WERI-Rb-1 (cell line): ENCODE measurements at regions not wholly inside any gene's neighbourhood (a gene's known extent, or its start where the extent isn't known, plus 50 kb on each side); places are given as distances from the start of the nearest gene placed in this dataset.

Experiments used
- DNase-seq: peaks from one replicate; pipeline ENCODE4 v3.0.0-alpha.2; 2020
- H3K27ac ChIP-seq: fragments of 250-450 bp; sonication (Bioruptor Pico); 2 replicates; pipeline ENCODE4 v1.5.1; 2020; ENCODE audit warnings: mild to moderate bottlenecking, moderate library complexity
- H3K27me3 ChIP-seq: fragments of 250-450 bp; sonication (Bioruptor Pico); 2 replicates; pipeline ENCODE4 v1.5.1; 2021; ENCODE audit warnings: mild to moderate bottlenecking, low read depth, moderate library complexity; ENCODE audit not compliant: insufficient read depth, severe bottlenecking
- H3K36me3 ChIP-seq: fragments of 250-450 bp; sonication (Bioruptor Pico); 2 replicates; pipeline ENCODE4 v1.5.1; 2020; ENCODE audit warnings: mild to moderate bottlenecking, moderate library complexity
- H3K4me3 ChIP-seq: 2 replicates; pipeline ENCODE4 v1.5.1; 2011; ENCODE audit warnings: low read depth, mild to moderate bottlenecking, control low read depth, low read length
- H3K9me3 ChIP-seq: fragments of 250-450 bp; sonication (Bioruptor Pico); 2 replicates; pipeline ENCODE4 v1.5.1; 2021; ENCODE audit warnings: mild to moderate bottlenecking, moderate library complexity; ENCODE audit not compliant: severe bottlenecking
- CTCF ChIP-seq: IDR thresholded peaks from 2 replicates; pipeline ENCODE4 v1.5.1; 2011; ENCODE audit warnings: low read depth, mild to moderate bottlenecking, control low read depth, inconsistent platforms, low read length

GRCh38 chr10:91111060-91111459 lies 109.4 kb upstream of the PCGF5 start:
- no peak overlapping the region for H3K4me3 ChIP-seq
- H3K9me3 ChIP-seq: peaks cover 3% of the 10 kb centered on the region
- no peaks in the 10 kb centered on the region for H3K27me3 ChIP-seq
- no peaks in the 10 kb centered on the region for H3K36me3 ChIP-seq
- TF ChIP-seq CTCF: no peak
- H3K27ac ChIP-seq: no peak overlapping the region
- DNase-seq: no peak

- Histone ChIP-seq H3K9me3 (no peaks in the 10 kb centered on the region), H3K27me3 (no peaks in the 10 kb centered on the region), H3K4me3 (no peak overlapping the region), H3K36me3 (no peaks in the 10 kb centered on the region), H3K27ac (no peak overlapping the region)
- no peak for TF ChIP-seq CTCF
- DNase-seq: no peak
Measured at GRCh38 chr10:91115618-91116390, 104.7 kb upstream of the PCGF5 start.

GRCh38 chr10:91117505-91117904 lies 103.0 kb upstream of the PCGF5 start:
- H3K9me3 ChIP-seq: no peaks in the 10 kb centered on the region
- H3K27ac ChIP-seq: no peak overlapping the region
- H3K36me3 ChIP-seq: no peaks in the 10 kb centered on the region
- no peak overlapping the region for H3K4me3 ChIP-seq
- no peaks in the 10 kb centered on the region for H3K27me3 ChIP-seq
- no peak for TF ChIP-seq CTCF
- no peak for DNase-seq

- TF ChIP-seq CTCF: no peak
- no peak overlapping the region for H3K4me3 ChIP-seq
Measured at GRCh38 chr10:91120348-91120747, 100.1 kb upstream of the PCGF5 start.

GRCh38 chr10:91123261-91123660 lies 97.2 kb upstream of the PCGF5 start:
- no peak for TF ChIP-seq CTCF
- no peak for DNase-seq
- Histone ChIP-seq H3K4me3 (no peak overlapping the region), H3K36me3 (no peaks in the 10 kb centered on the region), H3K27ac (no peak overlapping the region), H3K9me3 (no peaks in the 10 kb centered on the region), H3K27me3 (no peaks in the 10 kb centered on the region)

More at GRCh38 chr10:91120348-91120747, 100.1 kb upstream of the PCGF5 start:
- H3K9me3 ChIP-seq: no peaks in the 10 kb centered on the region
- H3K27ac ChIP-seq: no peak overlapping the region
- no peak for DNase-seq
- no peaks in the 10 kb centered on the region for H3K36me3 ChIP-seq
- no peaks in the 10 kb centered on the region for H3K27me3 ChIP-seq

GRCh38 chr10:91124016-91124415 lies 96.4 kb upstream of the PCGF5 start:
- no peaks in the 10 kb centered on the region for H3K36me3 ChIP-seq
- no peak for DNase-seq
- H3K4me3 ChIP-seq: no peak overlapping the region
- TF ChIP-seq CTCF: no peak
- H3K27ac ChIP-seq: no peak overlapping the region
- no peaks in the 10 kb centered on the region for H3K27me3 ChIP-seq
- no peaks in the 10 kb centered on the region for H3K9me3 ChIP-seq
